IPS-20b (cell line): ENCODE measurements at regions not wholly inside any gene's neighbourhood (a gene's known extent, or its start where the extent isn't known, plus 50 kb on each side); places are given as distances from the start of the nearest gene placed in this dataset.

Source experiments
- H3K27ac ChIP-seq: one replicate; pipeline ENCODE4 v1.5.1; 2013; ENCODE audit warnings: low read length
- H3K27me3 ChIP-seq: 2 replicates; pipeline ENCODE4 v1.6.1; 2013; ENCODE audit warnings: mild to moderate bottlenecking, low read length, inconsistent platforms; ENCODE audit not compliant: insufficient read depth
- H3K36me3 ChIP-seq: 2 replicates; pipeline ENCODE4 v1.6.1; 2013; ENCODE audit warnings: low read depth, mild to moderate bottlenecking, inconsistent platforms, low read length, moderate library complexity; ENCODE audit not compliant: insufficient read depth
- H3K4me1 ChIP-seq: 2 replicates; pipeline ENCODE4 v1.6.1; 2013; ENCODE audit warnings: mild to moderate bottlenecking, control low read depth, inconsistent platforms, low read length, moderate library complexity; ENCODE audit not compliant: insufficient read depth
- H3K4me3 ChIP-seq: 2 replicates; pipeline ENCODE4 v1.5.1; 2013; ENCODE audit warnings: mild to moderate bottlenecking, low read length, inconsistent platforms
- H3K9ac ChIP-seq: 2 replicates; pipeline ENCODE4 v1.6.1; 2013; ENCODE audit warnings: low read depth, mild to moderate bottlenecking, inconsistent platforms, low read length, moderate library complexity
- H3K9me3 ChIP-seq: 2 replicates; pipeline ENCODE4 v1.6.1; 2013; ENCODE audit warnings: mild to moderate bottlenecking, low read depth, low read length, inconsistent platforms; ENCODE audit not compliant: insufficient read depth

GRCh38 chrX:63869506-63869905 lies 84.5 kb upstream of the ARHGEF9 start:
- Histone ChIP-seq H3K36me3 (no peaks in the 10 kb centered on the region), H3K27me3 (no peaks in the 10 kb centered on the region), H3K27ac (no peak overlapping the region), H3K9ac (no peak overlapping the region), H3K4me1 (no peaks in the 10 kb centered on the region), H3K4me3 (no peak overlapping the region), H3K9me3 (no peaks in the 10 kb centered on the region)

DNA sequence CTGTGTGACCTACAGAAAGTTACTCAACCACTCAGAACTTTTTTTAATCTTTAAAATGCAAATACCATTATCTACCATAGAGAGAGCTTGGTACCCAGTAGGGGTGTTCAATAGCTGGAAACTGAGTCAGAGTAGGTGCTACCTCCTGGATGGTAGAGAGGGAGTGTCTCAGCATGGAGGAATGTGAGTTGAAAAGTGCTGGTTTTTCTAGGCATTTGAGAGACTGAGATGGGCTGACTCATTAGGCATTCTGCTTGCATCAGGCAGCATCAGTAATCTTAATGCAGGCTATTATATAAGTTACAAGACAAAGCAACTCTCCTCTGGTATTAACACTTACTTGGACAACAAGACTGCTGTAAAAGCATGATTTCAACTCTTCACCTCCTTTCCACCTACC lies 70.9 kb upstream of the ARHGEF9 start:
- Histone ChIP-seq H3K27me3 (no peaks in the 10 kb centered on the region), H3K27ac (no peak overlapping the region), H3K9me3 (no peaks in the 10 kb centered on the region), H3K9ac (no peak overlapping the region), H3K4me1 (no peaks in the 10 kb centered on the region), H3K36me3 (no peaks in the 10 kb centered on the region), H3K4me3 (no peak overlapping the region)

- H3K36me3 ChIP-seq: no peaks in the 10 kb centered on the region
- H3K27me3 ChIP-seq: no peaks in the 10 kb centered on the region
- no peak overlapping the region for H3K9ac ChIP-seq
- no peak overlapping the region for H3K27ac ChIP-seq
- no peaks in the 10 kb centered on the region for H3K4me1 ChIP-seq
- H3K4me3 ChIP-seq: no peak overlapping the region
- peaks cover 7% of the 10 kb centered on the region; the same call in 1 of the 2 replicates for H3K9me3 ChIP-seq
Measured at GRCh38 chrX:63835361-63835760, 50.3 kb upstream of the ARHGEF9 start.
